Kidney (tissue), 13 donors: ENCODE measurements at regions not wholly inside any gene's neighbourhood (a gene's known extent, or its start where the extent isn't known, plus 50 kb on each side); places are given as distances from the start of the nearest gene placed in this dataset.

Experiments used
- DNase-seq, 5 donors: peaks; one replicate each; pipeline ENCODE4 v3.0.0-alpha.2; 2013 to 2020
- FAIRE-seq: peaks from 2 replicates; lab custom pipeline; 2012; peaks lifted over from hg19 to GRCh38; lab: Jason Lieb, UNC
- H3K27ac ChIP-seq, 2 donors: one replicate each; pipeline ENCODE4 v1.7.0; 2013; ENCODE audit warnings: low read depth in 2 of 2, low read length in 2 of 2, inconsistent platforms in 1 of 2
- H3K27me3 ChIP-seq: one replicate; pipeline ENCODE4 v1.7.1; 2013; ENCODE audit warnings: low read length, inconsistent platforms; ENCODE audit not compliant: control insufficient read depth, insufficient read depth
- H3K36me3 ChIP-seq, 3 donors: one replicate each; pipeline versions ENCODE4 v1.7.0 to v1.7.1; 2013; ENCODE audit warnings: low read length in 3 of 3, control low read depth in 1 of 3, inconsistent platforms in 1 of 3; ENCODE audit not compliant: insufficient read depth in 3 of 3, control insufficient read depth in 2 of 3
- H3K4me1 ChIP-seq, 3 donors: one replicate each; pipeline versions ENCODE4 v1.7.0 to v1.7.1; 2013; ENCODE audit warnings: low read length in 3 of 3, inconsistent platforms in 1 of 3, low read depth in 1 of 3; ENCODE audit not compliant: control insufficient read depth in 2 of 3, insufficient read depth in 2 of 3
- H3K4me3 ChIP-seq, 3 donors: one replicate each; pipeline versions ENCODE4 v1.7.0 to v1.8.1; 2013; ENCODE audit warnings: low read length in 3 of 3, control low read depth in 1 of 3, inconsistent platforms in 1 of 3
- H3K9ac ChIP-seq, 3 donors: one replicate each; pipeline versions ENCODE4 v1.7.0 to v1.7.1; 2013; ENCODE audit warnings: low read length in 3 of 3, control low read depth in 1 of 3, inconsistent platforms in 1 of 3
- H3K9me3 ChIP-seq, 3 donors: one replicate each; pipeline versions ENCODE4 v1.7.0 to v1.7.1; 2013; ENCODE audit warnings: low read length in 3 of 3, control low read depth in 1 of 3, inconsistent platforms in 1 of 3; ENCODE audit not compliant: control insufficient read depth in 2 of 3, insufficient read depth in 1 of 3
- intact Hi-C: fragments of 100-400 bp; cut with DNase I; formaldehyde crosslinking; loops from one replicate; pipeline ENCODE4 v1.11.1; 2022
- TF ChIP-seq, protein P1 (sequence below): IDR thresholded peaks from 3 replicates; pipeline ENCODE4 v1.5.1; 2012; ENCODE audit warnings: mild to moderate bottlenecking, moderate library complexity, borderline replicate concordance; ENCODE audit not compliant: insufficient read depth; ENCODE audit errors: extremely low read depth
- donor health status: control.
- donor health status: control.
- donor health status: control.
- donor health status: control.
- donor health status: control.
- donor health status: DM: yes; HTN: yes; CAD: no.
- donor health status: Normal renal cell carcinoma (clear cell type).

DNA sequence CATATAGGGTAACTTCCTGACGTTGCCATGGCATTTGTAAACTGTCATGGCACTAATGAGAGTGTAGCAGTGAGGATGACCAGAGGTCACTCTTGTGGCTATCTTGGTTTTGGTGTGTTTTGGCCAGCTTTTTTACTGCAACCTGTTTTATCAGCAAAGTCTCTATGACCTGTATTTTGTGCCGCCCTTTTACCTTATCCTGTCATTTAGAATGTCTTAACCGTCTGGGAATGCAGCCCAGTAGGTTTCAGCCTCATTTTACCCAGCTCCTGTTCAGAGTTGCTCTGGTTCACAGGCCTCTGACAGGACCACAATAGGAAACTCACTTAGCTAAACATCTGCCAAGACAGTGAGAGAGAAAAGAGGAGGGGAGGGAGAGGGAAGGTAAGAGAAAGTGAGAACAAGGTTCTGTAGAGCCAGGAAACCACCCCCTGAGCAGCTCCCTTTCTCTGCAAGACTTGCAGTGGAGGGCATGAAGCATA is 64.8 kb upstream of the PLEKHG3 start:
- Histone ChIP-seq H3K9me3 (no peaks in the 10 kb centered on the region), H3K27ac (no peak overlapping the region), H3K27me3 (no peaks in the 10 kb centered on the region), H3K4me1 (no peaks in the 10 kb centered on the region), H3K9ac (no peak overlapping the region), H3K4me3 (no peak overlapping the region), H3K36me3 (no peaks in the 10 kb centered on the region)
- FAIRE-seq (no peak), DNase-seq (peak in 1 of 5 donors; percentile 18)
- intact Hi-C loops, result no loop called here
- TF ChIP-seq, protein P1, sequence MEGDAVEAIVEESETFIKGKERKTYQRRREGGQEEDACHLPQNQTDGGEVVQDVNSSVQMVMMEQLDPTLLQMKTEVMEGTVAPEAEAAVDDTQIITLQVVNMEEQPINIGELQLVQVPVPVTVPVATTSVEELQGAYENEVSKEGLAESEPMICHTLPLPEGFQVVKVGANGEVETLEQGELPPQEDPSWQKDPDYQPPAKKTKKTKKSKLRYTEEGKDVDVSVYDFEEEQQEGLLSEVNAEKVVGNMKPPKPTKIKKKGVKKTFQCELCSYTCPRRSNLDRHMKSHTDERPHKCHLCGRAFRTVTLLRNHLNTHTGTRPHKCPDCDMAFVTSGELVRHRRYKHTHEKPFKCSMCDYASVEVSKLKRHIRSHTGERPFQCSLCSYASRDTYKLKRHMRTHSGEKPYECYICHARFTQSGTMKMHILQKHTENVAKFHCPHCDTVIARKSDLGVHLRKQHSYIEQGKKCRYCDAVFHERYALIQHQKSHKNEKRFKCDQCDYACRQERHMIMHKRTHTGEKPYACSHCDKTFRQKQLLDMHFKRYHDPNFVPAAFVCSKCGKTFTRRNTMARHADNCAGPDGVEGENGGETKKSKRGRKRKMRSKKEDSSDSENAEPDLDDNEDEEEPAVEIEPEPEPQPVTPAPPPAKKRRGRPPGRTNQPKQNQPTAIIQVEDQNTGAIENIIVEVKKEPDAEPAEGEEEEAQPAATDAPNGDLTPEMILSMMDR, result no peak

DNA sequence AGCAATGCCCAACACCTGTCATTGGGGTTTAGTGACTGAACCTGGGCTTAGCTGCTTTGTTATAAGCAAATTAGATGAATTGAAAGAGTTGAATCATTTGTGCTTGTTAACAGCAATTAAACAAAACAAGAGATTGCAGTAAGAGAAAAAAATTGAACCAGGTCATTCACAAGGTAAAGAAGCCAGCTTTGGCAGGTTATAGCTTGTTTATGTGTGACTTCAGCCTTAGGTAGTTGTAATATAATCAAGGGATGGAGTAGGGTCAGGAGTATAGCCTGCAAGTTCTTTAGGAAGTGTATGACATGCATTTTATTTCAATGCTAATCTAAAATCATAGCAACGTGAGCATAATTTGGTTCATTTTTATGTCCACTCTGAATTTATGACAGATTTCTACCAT is 63.4 kb upstream of the PLEKHG3 start:
- Histone ChIP-seq H3K36me3 (no peaks in the 10 kb centered on the region), H3K9ac (no peak overlapping the region), H3K4me1 (peaks cover 2 to 6% (median 2%) of the 10 kb centered on the region in 3 donors), H3K4me3 (no peak overlapping the region), H3K27me3 (no peaks in the 10 kb centered on the region), H3K27ac (no peak overlapping the region), H3K9me3 (no peaks in the 10 kb centered on the region)
- TF ChIP-seq, protein P1, result no peak
- no peak for FAIRE-seq
- intact Hi-C loops, result no loop called here
- no peak for DNase-seq

DNA sequence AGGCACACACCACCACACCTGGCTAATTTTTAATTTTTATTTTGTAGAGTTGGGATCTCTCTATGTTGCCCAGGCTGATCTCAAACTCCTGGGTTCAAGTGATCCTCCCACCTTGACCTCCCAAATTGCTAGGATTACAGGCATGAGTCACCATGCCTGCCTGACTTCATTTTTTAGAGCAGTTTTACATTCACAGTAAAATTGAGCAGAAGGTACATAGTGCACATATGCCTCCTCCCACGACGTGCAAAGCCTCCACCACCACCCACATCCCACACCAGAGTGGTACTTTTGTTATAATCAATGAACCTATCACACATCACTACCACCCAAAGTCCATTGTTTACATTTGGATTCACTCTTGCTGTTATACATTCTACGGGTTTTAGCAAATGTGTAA is 62.5 kb upstream of the PLEKHG3 start:
- TF ChIP-seq, protein P1, result no peak
- Histone ChIP-seq H3K27ac (no peak overlapping the region), H3K36me3 (no peaks in the 10 kb centered on the region), H3K9me3 (no peaks in the 10 kb centered on the region), H3K9ac (no peak overlapping the region), H3K27me3 (no peaks in the 10 kb centered on the region), H3K4me1 (peaks cover 2 to 6% (median 2%) of the 10 kb centered on the region in 3 donors), H3K4me3 (no peak overlapping the region)
- DNase-seq (no peak), FAIRE-seq (no peak)
- intact Hi-C loops, result no loop called here

- no peak for FAIRE-seq
- no peaks in the 10 kb centered on the region for H3K9me3 ChIP-seq
- H3K36me3 ChIP-seq, result no peaks in the 10 kb centered on the region
- no peaks in the 10 kb centered on the region for H3K27me3 ChIP-seq
- no peak for DNase-seq
- peaks cover 2 to 10% (median 7%) of the 10 kb centered on the region in 3 donors for H3K4me1 ChIP-seq
- intact Hi-C loops, result no loop called here
- no peak overlapping the region for H3K9ac ChIP-seq
- H3K27ac ChIP-seq, result no peak overlapping the region
- no peak overlapping the region for H3K4me3 ChIP-seq
- TF ChIP-seq, protein P1, result no peak
These were observed 60.5 kb upstream of the PLEKHG3 start for GRCh38 chr14:64643709-64644108.
